Activated CD4-positive, alpha-beta T cell treated with anti-CD3 and anti-CD28 coated beads, Interleukin-2, Interleukin-6, amounts not matched to agents 100 ng/mL and 50 ng/mL, durations not matched to agents 16 hours and 8 hours (primary cell): ENCODE measurements at regions not wholly inside any gene's neighbourhood (a gene's known extent, or its start where the extent isn't known, plus 50 kb on each side); places are given as distances from the start of the nearest gene placed in this dataset.
"Not testable (repeated sequence)": the region's sequence is repeated elsewhere in the genome, so short reads cannot be mapped to it uniquely, and the experiment has no call there.

Experiments used
- DNase-seq: peaks from one replicate; pipeline ENCODE4 v3.0.0-alpha.2; 2020

DNA sequence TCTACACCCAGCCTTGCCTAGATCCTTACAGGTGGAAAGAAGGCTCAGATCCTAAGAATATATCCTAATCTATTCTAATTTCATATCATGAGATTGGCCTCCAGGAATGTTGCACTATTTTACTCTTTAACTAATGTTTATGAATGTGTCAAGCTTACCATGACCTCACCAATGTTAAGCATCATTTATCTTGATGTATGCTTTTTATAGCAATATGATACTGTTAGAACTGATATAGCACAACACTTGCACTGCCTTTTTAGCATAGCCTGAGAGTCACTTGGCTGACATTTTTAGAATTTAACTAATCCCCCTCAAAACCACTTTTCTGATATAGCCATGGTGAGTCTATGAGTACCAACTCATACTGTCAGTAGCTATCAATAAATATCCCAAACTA, 191.5 kb upstream of the NR2F2 start:
- DNase-seq = no peak

DNA sequence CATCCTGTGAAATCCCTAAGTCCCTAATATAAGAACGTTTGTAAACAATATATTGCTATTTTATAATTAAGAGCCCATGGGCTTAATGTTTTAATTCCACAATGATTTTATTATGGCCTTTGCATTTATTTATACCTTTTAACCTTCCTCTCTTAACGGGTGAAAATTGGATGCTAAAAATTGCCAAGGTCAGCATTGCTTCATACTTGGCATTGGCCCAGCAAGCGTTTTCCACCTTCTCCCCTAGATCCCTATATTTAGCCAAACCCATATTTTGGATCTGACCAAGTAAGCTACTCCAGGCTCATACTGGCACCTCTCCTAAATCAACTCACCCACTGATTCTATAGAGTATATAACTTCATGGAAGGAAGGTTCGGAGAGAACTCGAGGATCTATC, 188.0 kb upstream of the NR2F2 start:
- DNase-seq = no peak

DNA sequence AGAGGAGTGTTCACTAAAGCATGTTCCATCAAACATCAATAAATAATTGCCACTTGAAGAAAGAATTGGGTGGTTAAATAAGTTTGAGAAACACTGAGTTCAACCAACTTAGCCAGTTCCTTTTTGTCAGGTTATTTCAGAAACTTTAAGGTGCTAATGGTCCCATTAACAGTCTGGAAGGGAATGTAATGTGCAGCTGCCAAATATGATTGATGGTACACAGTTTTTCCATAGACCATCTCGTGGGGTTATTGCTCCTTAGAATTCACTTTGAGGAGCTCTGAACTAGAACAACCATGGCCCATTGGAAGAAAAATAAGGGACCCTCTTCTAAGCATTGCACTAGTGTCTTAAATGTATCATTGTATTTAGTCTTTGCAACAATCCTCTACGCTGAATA, 185.8 kb upstream of the NR2F2 start:
- DNase-seq = no peak

DNA sequence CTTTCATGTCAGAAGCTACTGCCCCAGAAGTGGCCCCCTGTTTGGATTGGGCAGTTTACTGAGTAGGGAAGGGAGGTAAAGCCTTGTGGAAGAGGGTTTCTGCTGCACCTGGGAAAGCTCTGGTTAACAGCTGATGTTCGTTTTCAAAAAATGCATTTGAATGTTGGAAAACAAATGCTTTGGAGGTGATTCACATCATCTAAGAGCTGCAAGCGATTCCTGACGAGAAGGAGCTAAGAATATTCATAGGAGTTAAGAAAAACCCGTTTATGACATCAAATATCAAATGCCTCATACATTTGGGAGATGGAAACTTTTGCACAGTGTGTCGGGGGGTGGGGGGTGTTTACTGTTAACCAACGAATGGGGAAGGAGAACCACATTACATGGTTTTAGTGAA, 183.8 kb upstream of the NR2F2 start:
- DNase-seq = no peak

DNA sequence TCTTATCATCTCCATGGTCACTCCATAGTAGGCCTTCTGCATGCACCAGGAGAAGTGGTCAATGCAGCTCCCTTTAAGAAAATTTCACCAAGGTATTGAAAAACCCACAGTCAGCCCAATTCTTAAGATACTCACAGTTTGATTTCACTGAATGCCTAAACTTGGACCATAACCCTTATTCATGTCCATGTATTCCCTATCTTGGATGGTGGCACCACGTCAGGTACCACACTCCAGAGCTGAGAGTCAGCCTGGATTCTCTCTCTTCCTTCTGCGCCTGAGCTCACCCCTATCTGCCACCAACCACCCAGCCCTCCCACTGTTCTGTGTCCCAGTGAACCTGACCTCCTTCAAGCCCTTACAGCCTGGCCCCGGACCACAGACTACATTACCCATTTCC, 183.2 kb upstream of the NR2F2 start:
- no peak for DNase-seq

DNA sequence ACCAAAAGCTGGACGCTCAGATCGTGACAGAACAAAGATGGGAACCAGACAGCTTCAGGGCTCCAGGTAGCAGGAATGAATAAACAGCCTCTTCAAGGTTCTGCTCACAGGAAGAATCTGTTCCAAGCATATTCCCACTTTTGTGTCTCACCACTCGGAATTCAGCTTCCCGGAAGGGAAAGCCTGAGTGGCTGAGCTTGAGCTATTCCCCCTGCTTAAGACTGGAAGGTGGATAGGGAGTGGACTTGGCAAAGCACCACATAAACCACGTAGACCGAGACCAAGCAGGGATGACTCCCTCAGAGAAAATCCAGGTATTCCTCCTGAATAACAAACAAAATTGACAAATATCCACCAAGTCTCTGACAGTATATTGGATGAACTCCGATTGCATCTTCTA, 180.2 kb upstream of the NR2F2 start:
- DNase-seq = no peak

DNA sequence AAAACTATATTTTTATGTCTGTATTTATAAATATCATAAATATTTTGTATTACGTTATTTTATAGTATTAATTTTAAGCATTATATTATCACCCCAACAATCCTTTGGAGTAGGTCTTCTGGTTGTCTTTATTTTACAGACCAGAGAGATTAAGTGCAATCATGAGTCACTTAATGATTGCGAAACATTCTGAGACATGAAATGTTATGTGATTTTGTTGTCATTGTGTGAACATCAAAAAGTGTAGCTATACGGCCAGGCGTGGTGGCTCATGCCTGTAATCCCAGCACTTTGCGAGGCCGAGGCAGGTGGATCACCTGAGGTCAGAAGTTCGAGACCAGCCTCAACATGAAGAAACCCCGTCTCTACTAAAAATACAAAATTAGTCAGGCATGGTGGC, 178.8 kb upstream of the NR2F2 start:
- not testable (repeated sequence) for DNase-seq

DNA sequence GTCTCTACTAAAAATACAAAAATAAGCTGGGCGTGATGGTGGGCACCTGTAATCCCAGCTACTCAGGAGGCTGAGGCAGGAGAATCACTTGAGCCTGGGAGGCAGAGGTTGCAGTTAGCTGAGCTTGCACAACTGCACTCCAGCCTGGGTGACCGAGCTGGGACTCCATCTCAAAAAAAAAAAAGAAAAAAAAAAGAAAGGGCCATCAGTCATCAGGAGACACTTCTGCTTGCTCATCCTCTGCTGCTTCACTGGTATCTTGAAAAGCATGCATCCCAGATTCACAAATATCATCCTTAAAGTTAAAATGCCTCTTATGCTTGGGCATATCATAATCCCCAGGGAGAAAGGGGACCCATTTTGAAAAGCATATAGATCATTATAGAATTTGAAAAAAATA, 176.6 kb upstream of the NR2F2 start:
- DNase-seq = no peak

DNA sequence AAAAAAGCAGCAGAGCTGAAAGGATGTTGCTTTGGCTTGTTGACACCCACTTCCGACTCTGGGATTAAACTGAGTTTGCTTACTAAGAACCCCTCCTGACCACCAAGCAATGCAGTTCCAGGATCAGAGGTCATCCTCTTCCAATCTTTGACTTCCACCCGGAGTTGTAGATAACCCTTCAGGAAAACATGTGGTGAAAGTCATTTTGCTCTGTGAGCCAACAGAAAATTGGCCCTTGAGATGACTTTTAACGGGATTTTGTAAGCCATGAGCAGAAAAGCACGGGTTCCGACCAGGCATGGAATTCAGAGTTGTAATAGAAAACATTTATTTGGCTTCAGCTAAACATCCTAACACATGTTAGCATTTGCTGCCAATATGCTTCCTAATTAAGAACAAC, 171.6 kb upstream of the NR2F2 start:
- DNase-seq = no peak

DNA sequence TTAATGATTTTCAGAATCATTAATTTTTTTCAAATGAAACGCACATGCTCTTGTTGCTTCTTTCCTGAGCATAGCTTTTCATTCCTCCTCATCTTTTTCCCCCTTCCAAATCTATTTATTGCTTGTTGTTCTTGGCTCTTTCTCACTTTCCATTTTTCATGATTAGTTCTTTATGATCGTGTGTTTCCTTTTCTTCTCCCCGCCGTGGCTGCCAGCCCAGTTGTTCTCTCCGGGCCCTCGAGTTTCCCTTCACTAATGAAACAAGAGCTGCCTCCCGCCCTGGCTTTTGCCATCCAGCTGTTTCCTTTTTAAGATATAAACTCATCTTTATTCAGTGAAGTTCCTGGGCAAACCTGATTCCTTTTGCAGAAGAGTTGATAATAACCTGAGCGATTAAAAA, 170.2 kb upstream of the NR2F2 start:
- no peak for DNase-seq

DNA sequence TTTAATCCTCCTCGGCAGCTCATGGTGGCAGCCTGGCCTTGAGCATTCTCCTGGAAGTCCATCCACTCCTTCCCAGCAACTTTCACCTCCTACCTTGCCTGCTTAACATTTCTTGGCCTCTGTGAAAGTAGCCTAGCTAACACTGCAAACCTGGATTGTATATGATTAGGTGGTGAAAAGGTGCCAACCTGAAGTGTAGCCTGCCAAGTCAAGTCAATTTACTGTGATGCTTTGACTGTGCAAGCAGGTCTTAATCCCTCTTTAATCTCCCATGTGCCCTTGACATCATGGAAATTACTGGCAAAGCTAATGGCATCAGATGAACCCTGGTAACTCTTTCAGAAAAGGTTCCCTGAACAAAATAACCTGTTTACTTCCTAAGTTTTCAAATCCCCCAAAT, 169.7 kb upstream of the NR2F2 start:
- no peak for DNase-seq

DNA sequence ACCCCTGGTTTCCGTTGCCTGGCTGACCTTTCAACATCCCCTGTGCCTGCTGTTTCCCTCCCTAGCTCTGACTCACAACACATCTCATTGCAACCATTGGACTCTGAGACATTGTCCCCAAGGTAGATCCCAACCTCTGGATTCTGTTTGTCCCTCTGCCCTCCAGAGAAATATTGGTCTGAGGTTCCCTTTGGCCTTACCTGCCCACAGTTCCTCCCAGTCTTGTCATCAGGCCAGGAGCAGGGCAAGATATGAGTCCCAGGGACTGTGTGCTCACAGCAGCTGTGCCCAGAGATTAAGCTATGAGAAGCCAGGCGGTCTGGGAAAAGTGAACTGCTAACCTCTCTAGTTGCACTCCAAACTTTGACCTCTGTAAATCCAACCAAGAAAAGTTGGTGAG, 168.2 kb upstream of the NR2F2 start:
- no peak for DNase-seq

DNA sequence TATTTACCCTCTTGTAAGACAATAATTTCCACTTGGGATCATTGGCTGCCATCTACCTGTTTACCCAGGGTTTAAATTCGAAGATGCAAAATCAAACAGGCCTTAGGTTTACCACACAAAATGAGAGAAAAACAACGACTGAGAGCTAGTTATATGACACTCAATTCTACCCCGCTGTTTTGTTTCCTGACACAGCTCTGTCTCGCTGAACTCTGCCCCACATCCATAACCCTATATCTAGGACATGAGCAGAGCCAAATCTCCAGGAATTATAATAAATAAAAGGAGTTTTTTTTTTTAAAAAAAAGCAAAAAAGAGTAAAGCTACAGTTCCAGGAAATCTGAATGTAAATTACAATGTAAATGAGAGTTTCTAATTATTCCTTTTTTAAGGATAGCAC, 165.4 kb upstream of the NR2F2 start:
- no peak for DNase-seq

DNA sequence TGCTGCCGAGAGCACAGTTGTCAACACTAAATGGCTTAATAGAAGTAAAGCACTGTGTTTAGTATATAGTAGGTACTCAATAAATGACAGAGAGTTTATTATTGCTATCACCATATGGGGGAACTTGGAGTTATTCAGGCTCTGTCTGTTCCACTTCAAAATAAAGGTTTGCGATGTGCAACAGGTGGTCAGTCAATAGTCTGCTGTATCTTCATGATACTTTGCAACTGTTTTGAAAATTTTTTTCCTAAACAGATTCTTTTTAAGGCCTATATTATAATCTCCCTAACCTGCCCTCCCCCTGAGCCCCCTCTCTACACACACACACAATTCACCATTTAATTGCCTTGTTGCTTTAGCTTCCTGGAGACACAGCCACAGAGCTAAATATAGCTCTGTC, 164.7 kb upstream of the NR2F2 start:
- DNase-seq = no peak

DNA sequence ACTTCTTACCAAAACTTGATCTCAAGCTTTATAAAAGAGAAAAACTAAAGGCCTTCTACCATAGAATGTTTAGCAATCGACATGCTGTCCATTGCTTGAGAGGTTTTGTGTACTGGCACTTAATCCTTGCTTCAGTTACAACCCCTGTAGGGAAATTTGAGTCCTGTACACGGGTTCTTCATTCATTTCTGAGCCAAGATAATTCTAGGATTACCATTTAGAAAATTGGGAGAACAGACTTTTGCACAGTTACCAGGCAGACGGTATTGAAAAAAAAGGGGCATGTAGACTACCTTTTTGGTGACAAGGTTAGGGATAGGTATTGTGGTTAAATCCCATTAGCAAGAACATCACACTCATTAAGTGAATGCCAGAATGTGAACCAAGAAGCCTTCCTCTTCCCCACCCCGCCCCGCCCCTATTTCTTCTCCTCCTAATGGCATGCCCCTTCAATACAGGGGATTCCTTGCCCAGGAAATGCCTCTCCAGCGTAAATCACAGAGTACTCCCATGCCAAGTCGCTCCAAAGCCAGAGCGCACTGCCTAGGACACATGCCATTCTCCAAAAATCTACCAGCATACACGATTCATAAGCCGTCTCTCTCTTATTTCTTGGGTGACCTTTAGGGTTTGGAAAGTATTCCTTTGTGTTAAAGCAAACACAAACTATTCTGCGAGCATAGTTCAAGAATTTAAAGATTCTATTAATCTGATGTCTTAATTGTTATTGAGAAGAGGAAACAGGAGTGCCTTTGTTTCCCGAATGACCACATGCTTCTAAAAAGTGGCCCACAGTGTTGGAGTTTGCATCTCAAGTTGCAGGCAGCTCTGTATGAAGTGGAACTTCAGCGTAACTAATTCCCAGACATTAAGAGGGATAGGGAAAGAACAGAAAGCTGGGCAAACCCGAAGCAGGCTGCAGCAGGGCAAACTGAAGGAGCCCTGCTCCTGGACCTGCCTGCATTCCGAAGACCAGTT, 164.0 kb upstream of the NR2F2 start:
- no peak for DNase-seq

DNA sequence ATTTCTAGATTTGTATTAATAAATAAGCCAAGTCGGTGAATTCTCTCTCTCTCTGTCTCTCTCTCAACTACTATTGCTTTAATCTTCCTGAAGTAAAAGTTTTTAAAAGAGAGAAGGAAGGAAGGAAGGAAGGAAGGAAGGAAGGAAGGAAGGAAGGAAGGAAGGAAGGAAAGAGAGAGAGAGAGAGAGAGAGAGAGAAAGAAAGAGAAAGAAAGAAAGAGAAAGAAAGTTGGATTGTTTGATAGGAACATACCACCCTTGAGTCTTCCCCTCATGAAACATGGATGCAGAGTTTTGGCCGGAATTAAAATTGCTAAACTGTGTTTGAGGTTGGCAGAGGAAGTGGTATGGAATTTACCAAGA, 159.9 kb upstream of the NR2F2 start:
- not testable (repeated sequence) for DNase-seq

DNA sequence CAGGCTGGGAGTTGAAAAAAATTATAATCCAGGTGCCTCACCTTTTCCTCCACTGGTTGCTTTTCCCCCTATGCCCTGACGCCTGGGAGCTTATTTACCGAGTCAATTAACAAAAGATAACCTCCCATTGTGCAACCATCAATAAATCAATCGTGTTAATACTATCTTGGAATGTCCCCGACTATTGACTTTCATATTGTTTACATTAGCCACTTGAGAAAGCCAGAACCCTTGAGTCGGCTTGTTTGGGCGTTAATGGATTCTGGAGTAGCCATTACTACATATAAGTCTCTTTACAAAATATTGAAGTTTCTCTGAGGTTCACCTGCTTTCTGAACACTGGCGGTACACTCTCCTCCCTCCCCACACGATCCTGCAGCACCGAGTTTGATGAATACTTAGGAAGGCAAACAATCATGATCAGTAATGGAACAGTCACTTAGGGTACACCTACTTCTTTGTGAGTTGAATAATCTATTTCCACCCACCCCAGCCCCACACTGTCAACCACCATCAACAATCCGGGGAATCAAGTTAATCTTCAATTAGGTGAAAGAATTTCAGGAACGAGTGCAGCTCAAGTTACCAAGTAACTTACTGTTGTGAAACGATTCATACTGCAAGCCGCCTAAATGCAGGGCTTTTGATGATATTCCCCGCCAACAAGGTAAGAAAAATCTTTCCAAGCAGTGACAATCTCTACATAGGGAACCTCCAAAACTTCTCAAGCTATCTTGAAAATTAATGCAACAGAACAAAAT, 159.3 kb upstream of the NR2F2 start:
- DNase-seq = no peak

DNA sequence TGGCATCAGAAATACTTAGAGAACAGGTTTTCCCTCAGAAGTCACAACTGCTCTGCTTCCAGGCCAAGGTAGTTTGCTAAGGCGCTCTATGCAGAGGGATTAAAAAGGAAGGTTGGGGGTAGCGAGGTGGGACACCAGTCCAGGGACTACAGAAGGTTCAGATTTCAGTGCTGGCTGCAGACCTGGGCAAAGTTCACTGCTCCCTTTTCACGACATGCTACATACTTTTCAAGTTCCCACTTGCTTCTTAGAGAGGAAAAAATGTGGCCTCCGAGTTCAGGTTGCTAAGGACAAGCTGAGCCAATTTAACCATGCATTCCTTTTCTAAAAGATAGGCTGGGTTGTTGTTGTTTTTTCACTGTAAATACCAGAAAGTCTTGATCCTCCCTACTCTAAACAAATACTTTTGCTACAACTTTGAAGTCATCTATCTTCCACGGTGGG, 158.6 kb upstream of the NR2F2 start:
- no peak for DNase-seq

DNA sequence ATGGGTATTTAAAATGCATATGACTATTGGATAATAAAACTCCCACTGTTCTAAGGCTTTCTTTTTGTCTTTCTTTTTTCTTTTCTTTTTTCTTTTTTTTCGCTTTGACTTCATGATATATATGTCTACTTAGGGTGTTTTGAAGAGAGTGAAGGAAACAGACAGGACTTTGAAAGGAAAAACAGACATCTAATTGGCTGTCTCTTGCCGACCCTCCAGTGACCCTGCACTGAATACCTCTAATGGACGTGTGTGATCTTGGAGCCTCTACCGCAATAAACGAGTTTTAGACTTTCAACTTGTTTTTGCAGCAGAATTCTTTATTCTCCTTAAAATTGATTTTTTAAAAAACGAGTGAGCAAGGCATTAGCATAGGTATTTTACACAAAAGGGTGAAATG, 158.1 kb upstream of the NR2F2 start:
- DNase-seq = no peak

DNA sequence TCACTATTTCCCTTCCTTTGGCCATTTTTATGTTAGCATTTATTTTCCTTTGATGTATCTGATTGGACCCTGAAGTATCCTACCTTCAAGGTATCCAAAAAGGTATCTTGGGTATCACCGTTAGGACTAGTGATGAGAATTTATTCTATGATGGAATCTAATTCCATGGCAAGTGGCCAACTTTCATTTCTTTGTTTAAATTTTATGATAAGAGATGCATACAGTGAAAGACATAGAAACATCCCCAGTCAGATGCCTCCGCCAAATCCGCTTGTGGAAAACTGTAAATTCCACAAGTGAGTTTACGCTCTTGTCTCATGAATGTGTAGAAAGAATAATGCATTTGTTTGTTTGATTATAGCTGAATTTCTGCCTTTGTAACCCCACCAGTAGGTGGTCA, 153.7 kb upstream of the NR2F2 start:
- DNase-seq = no peak

DNA sequence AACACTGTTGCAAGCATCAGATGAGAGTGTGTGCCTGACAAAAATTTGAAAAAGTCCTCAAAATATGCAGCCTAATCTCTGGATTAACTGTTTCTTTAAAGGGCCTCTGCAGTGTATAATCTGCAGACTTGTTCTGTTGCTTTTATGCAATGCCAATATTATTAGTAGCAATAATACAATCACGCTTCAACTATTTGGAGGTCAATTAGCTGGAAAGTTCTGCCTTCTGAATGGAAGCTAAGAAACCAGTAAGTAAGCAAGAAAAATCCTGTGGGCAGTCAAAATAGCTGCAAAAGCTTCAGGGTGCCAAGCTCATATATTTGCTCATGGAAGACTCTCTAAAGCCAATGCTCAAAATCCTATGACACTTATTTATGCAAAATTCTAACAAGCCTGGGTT, 153.2 kb upstream of the NR2F2 start:
- DNase-seq = no peak

DNA sequence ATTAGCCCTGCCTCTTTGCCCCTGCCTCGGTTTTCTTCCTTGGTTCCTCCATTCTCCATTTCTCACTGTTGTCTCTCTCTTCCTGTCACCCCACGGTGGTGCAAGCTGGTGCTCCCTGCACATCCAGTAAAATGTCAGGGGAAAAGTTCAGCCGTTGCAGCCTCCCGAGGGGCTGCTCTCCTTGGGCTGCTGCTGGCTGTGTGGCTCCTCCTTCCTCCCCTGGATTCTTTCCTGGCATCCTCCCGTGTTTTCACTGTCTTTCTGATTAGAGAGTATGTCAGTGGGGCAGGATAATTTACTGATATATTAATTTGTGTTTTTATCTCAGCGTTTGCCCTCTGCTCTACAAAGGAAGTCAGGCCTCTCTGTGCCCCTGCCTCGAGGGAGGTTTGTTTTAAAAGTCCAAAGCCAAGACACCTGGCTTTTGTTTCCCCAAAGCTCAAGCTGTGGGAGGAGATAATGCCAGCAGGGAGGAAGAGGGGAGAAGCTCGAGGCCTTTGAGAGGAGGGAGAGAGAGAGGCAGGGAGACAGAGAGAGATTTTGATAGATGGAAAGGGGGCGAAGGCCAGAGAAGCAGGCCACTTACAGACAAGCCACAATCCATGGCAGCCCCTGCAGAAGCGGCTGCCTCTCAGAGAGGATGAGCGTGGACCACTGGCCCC, 150.3 kb upstream of the NR2F2 start:
- no peak for DNase-seq

DNA sequence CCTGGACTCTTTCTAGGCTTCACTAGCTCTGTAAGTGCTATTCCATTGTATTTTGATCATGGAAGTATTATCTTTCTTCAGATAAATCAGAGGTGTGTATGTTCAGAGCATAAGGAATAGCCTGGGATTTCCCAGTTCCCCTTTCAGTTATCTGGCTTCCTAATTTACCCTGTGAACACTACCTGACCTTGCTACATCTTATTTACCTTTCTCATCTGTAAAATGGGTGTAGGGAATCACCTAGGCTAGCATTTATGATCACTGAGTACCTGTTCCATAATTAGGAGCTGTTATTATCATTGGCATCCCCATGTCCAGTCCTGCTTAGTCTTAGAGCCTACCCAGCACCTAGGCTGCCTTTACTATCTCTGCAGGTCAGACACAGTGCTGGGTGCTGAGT, 149.3 kb upstream of the NR2F2 start:
- no peak for DNase-seq

DNA sequence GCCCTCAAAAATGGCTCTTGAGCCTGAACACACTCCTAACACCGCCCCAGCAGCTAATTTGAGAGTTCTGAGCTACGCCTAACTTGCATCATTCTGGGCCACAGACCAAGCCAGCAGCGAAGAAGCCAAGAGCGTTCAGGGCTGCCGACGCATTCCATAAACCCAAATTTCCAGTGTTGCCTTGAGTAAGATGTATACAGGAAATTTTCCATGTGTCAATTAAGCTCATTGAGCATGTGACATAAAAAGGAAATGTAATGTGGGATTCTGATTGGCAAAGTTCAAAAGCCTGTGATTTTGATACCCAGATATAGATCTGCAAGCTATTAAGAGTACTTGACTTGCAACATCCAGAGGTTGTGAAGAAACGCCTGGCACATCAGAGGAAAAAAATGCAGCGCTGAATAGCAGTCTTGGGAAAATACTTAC, 148.6 kb upstream of the NR2F2 start:
- no peak for DNase-seq
